GM12878 (cell line): ENCODE measurements at regions not wholly inside any gene's neighbourhood (a gene's known extent, or its start where the extent isn't known, plus 50 kb on each side); places are given as distances from the start of the nearest gene placed in this dataset.

Source experiments
- ATAC-seq: fragments of 200-7000 bp; cut with Tn5 transposase; 3 replicates; pipeline ENCODE4 v1.9.1; 2020; ENCODE audit warnings: mild to moderate bottlenecking, moderate library complexity
- BruUV-seq: library from RNA; stranded (reverse); fragments of 400-500 nt; replicated peaks from 2 replicates; lab custom pipeline; 2021; lab: Mats Ljungman, UMichigan
- CTCF ChIA-PET: fragments of 300-600 bp; sonication (Branson Sonifier 250); formaldehyde crosslinking; extraction: SDS; loops from one replicate; lab custom pipeline; 2021; ENCODE audit warnings: inconsistent platforms; lab: Yijun Ruan, JAX
- POLR2A ChIA-PET: fragments of 350-600 bp; formaldehyde crosslinking; extraction: SDS; loops from one replicate; lab custom pipeline; 2021; ENCODE audit warnings: inconsistent platforms; lab: Charles Lee
- RAD21 ChIA-PET: fragments of 300-600 bp; sonication (Branson Sonifier 250); formaldehyde crosslinking; loops from one replicate; lab custom pipeline; 2023; ENCODE audit warnings: antibody characterized with exemption; ENCODE audit not compliant: unreplicated experiment; lab: Charles Lee
- SMC1A ChIA-PET: fragments of 300-600 bp; sonication (Branson Sonifier 250); formaldehyde crosslinking; loops from one replicate; lab custom pipeline; 2023; ENCODE audit not compliant: unreplicated experiment, uncharacterized antibody; lab: Charles Lee
- DNase-seq: peaks from one replicate; pipeline ENCODE4 v3.0.0-alpha.2; 2011; ENCODE audit warnings: low read depth, low spot score
- FAIRE-seq: peaks from 3 replicates; lab custom pipeline; 2011; peaks lifted over from hg19 to GRCh38; lab: Jason Lieb, UNC
- H2AFZ ChIP-seq: 2 replicates; pipeline ENCODE4 v1.6.0; 2011; ENCODE audit warnings: low read depth, low read length, control low read depth; ENCODE audit not compliant: control insufficient read depth
- H3K27ac ChIP-seq: 2 replicates; pipeline ENCODE4 v1.5.1; 2011; ENCODE audit warnings: control low read depth; ENCODE audit not compliant: control insufficient read depth, insufficient read depth
- H3K27me3 ChIP-seq, 2 experiments: replicated peaks in 1 of 2; 2 replicates each; pipeline versions ENCODE4 v1.6.0 to v1.6.1; 2011; ENCODE audit warnings: low read length in 1 of 2; ENCODE audit not compliant: control insufficient read depth in 2 of 2, insufficient read depth in 2 of 2
- H3K36me3 ChIP-seq, 2 experiments: 2 replicates each; pipeline ENCODE4 v1.5.1; 2011; ENCODE audit warnings: low read length in 1 of 2; ENCODE audit not compliant: control insufficient read depth in 2 of 2, insufficient read depth in 2 of 2
- H3K4me1 ChIP-seq: 2 replicates; pipeline ENCODE4 v1.6.1; 2011; ENCODE audit warnings: mild to moderate bottlenecking, low read length, moderate library complexity, mixed read lengths; ENCODE audit not compliant: control insufficient read depth, insufficient read depth
- H3K4me2 ChIP-seq: 2 replicates; pipeline ENCODE4 v1.6.0; 2011; ENCODE audit warnings: control low read depth; ENCODE audit not compliant: control insufficient read depth, insufficient read depth
- H3K4me3 ChIP-seq: fragments of 200-600 bp; sonication (generic); 2 replicates; pipeline ENCODE4 v1.5.1; 2016
- H3K79me2 ChIP-seq: 2 replicates; pipeline ENCODE4 v1.6.0; 2011; ENCODE audit warnings: low read length; ENCODE audit not compliant: control insufficient read depth, insufficient read depth
- H3K9ac ChIP-seq: 2 replicates; pipeline ENCODE4 v1.8.0; 2011; ENCODE audit warnings: low read length, control low read depth, mixed read lengths; ENCODE audit not compliant: control insufficient read depth, insufficient read depth
- H3K9me3 ChIP-seq: replicated peaks from 3 replicates; pipeline ENCODE4 v1.5.1; 2011; ENCODE audit warnings: mild to moderate bottlenecking, low read length; ENCODE audit not compliant: control insufficient read depth, insufficient read depth
- H4K20me1 ChIP-seq: 2 replicates; pipeline ENCODE4 v1.6.0; 2011; ENCODE audit not compliant: control insufficient read depth, insufficient read depth
- ASH2L ChIP-seq: fragments of 300-600, 200-600 bp; sonication (generic); IDR thresholded peaks from 2 replicates; pipeline ENCODE4 v1.6.1; 2017; ENCODE audit warnings: low read depth, mild to moderate bottlenecking, borderline replicate concordance
- ATF7 ChIP-seq: fragments of 450-650 bp; IDR thresholded peaks from 2 replicates; pipeline ENCODE4 v1.6.1; 2016; ENCODE audit warnings: low read depth, mild to moderate bottlenecking
- BHLHE40 ChIP-seq, 2 experiments: fragments of 450-650 bp in 1 of 2; IDR thresholded peaks; 2 replicates each; pipeline ENCODE4 v1.6.1; 2011 to 2017; ENCODE audit warnings: low read depth in 2 of 2, borderline replicate concordance in 1 of 2, improper control_type of control experiment in 1 of 2, low read length in 1 of 2, mild to moderate bottlenecking in 1 of 2
- BMI1 ChIP-seq: fragments of 450-650 bp; IDR thresholded peaks from 2 replicates; pipeline ENCODE4 v1.6.1; 2016; ENCODE audit warnings: mild to moderate bottlenecking, moderate library complexity, borderline replicate concordance
- CBX5 ChIP-seq: sonication (generic); IDR thresholded peaks from 2 replicates; pipeline ENCODE4 v1.6.1; 2016; ENCODE audit warnings: low read depth, moderate library complexity, mild to moderate bottlenecking, inconsistent platforms
- GATAD2B ChIP-seq: fragments of 450-650 bp; conservative IDR thresholded peaks from 2 replicates; pipeline ENCODE4 v1.6.1; 2017; ENCODE audit warnings: low read depth, mild to moderate bottlenecking, moderate library complexity
- IRF4 ChIP-seq: IDR thresholded peaks from 2 replicates; pipeline ENCODE4 v1.6.1; 2011; ENCODE audit warnings: low read depth, low read length
- POLR2A ChIP-seq: IDR thresholded peaks from 2 replicates; pipeline ENCODE4 v1.6.1; 2011; ENCODE audit warnings: low read depth, mild to moderate bottlenecking, low read length
- RB1 ChIP-seq: fragments of 450-650 bp; formaldehyde crosslinking; IDR thresholded peaks from 2 replicates; pipeline ENCODE4 v1.6.1; 2017; ENCODE audit warnings: mild to moderate bottlenecking, borderline replicate concordance
- RCOR1 ChIP-seq: conservative IDR thresholded peaks from 2 replicates; pipeline ENCODE4 v1.6.1; 2012; ENCODE audit warnings: low read depth, low read length, improper control_type of control experiment
- SMC3 ChIP-seq: IDR thresholded peaks from 2 replicates; pipeline ENCODE4 v1.6.1; 2011; ENCODE audit warnings: low read length, improper control_type of control experiment, borderline replicate concordance
- SP1 ChIP-seq: IDR thresholded peaks from one replicate; pipeline ENCODE4 v1.6.1; 2011; ENCODE audit warnings: low read depth, low read length
- SPI1 ChIP-seq: IDR thresholded peaks from 2 replicates; pipeline ENCODE4 v1.6.1; 2011; ENCODE audit warnings: low read depth, mild to moderate bottlenecking, low read length, moderate library complexity, borderline replicate concordance; ENCODE audit not compliant: insufficient read depth
- SUPT20H ChIP-seq: IDR thresholded peaks from 2 replicates; pipeline ENCODE4 v1.6.1; 2011; ENCODE audit warnings: low read depth, mild to moderate bottlenecking, low read length, moderate library complexity, borderline replicate concordance; ENCODE audit not compliant: control insufficient read depth
- TARDBP ChIP-seq: IDR thresholded peaks from 2 replicates; pipeline ENCODE4 v1.6.1; 2016; ENCODE audit warnings: borderline replicate concordance
- ZNF384 ChIP-seq: IDR thresholded peaks from 2 replicates; pipeline ENCODE4 v1.6.1; 2012; ENCODE audit warnings: low read depth, mild to moderate bottlenecking, low read length, improper control_type of control experiment, borderline replicate concordance
- WGBS: methylation state at CpG from one replicate; pipeline ENCODE4 v1.1.6; 2016; ENCODE audit warnings: low lambda C conversion rate; ENCODE audit not compliant: insufficient replicate concordance, insufficient coverage; ENCODE audit errors: missing lambda C conversion rate; 5-methylcytosine and 5-hydroxymethylcytosine counted together
- in situ Hi-C: fragments of 300-500 bp; cut with MboI; formaldehyde crosslinking; loops from 9 replicates; pipeline ENCODE4 v1.14.3; 2018; ENCODE audit warnings: mixed read lengths
- intact Hi-C: fragments of 100-400 bp; cut with micrococcal nuclease; formaldehyde crosslinking; loops from one replicate; pipeline ENCODE4 v1.14.2; 2022; ENCODE audit not compliant: unreplicated experiment
- TF ChIP-seq, protein P1 (sequence below): fragments of 450-650 bp; IDR thresholded peaks from 2 replicates; pipeline ENCODE4 v1.6.1; 2017; ENCODE audit warnings: antibody characterized with exemption, mild to moderate bottlenecking, moderate library complexity
- TF ChIP-seq, protein P2 (sequence below): fragments of 450-650 bp; IDR thresholded peaks from 2 replicates; pipeline ENCODE4 v1.6.1; 2016; ENCODE audit warnings: mild to moderate bottlenecking, moderate library complexity, borderline replicate concordance

DNA sequence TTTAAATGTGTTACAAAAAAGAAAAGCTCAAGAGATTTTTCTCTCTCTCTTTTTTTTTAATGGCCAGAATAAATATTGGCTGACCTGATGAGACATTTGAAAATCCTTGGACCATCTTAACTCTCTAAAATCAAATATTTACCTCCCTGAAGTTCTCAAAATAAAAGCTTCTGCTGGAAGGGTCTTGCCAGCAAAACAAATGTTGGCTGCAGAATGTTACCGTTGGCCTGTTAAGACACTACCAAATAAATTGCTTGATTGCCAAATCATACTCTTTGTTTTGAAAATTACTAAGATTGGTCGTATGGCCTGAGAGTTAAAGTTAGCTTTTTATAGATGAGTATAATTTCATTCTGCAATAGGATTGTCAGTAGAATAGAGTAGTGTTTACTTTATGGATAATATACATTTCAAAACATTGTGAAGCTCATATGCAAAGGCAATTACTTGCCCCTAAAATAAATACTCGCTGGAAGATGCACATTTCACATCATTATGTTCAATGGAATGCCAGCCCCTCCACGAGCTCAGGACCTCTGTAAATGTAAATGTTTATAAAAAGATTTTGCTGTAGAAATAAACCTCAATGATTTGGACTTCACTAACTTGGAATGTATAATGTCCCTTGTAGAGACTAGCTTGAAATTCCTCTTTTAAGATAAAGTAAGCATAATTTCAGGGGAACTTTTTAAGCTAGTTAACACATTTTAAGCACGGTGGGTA is 193.4 kb downstream of the SOX11 start:
- no peak overlapping the region for H3K9ac ChIP-seq
- 9% methylated on average over 5 of the region's 5 CpGs for WGBS
- H3K79me2 ChIP-seq = no peaks in the 10 kb centered on the region
- DNase-seq (no peak), FAIRE-seq (no peak), ATAC-seq (no peak)
- ChIA-PET RAD21 (no interaction called here), POLR2A (interaction anchor here (0.6 kb wide), 1 partner anchor 191 kb away, joined by 3 read pairs; no protein-coding TSS in a partner anchor), SMC1A (interaction anchor here (1.0 to 1.5 kb wide), 3 partner anchors 33 to 191 kb away, joined by 3 to 4 read pairs (median 4); no protein-coding TSS in a partner anchor), CTCF (interaction anchor here (1.2 to 1.3 kb wide), 2 partner anchors 16 to 32 kb away, joined by 4 to 5 read pairs; no protein-coding TSS in a partner anchor)
- H3K4me3 ChIP-seq = no peak overlapping the region
- in situ Hi-C loops = no loop called here
- no peaks in the 10 kb centered on the region for H3K36me3 ChIP-seq
- intact Hi-C loops = no loop called here
- no peak overlapping the region for H3K27ac ChIP-seq
- H3K4me2 ChIP-seq = no peak overlapping the region
- H4K20me1 ChIP-seq = no peaks in the 10 kb centered on the region
- no peaks in the 10 kb centered on the region for H3K9me3 ChIP-seq
- no peak overlapping the region for H2AFZ ChIP-seq
- H3K27me3 ChIP-seq = no peaks in the 10 kb centered on the region
- H3K4me1 ChIP-seq = no peaks in the 10 kb centered on the region
- no TSS peak for BruUV-seq
- TF ChIP-seq RB1 (no peak), SMC3 (no peak), ATF7 (no peak), ZNF384 (no peak), SUPT20H (no peak), BHLHE40 (IDR thresholded peaks at IDR 0.05; ENCODE audit: borderline replicate concordance in 1 of 2, low read depth in 2 of 2, low read length in 1 of 2) (no peak), ASH2L (no peak), BMI1 (no peak), GATAD2B (no peak), SPI1 (no peak), POLR2A (no peak), CBX5 (no peak), TARDBP (no peak), IRF4 (no peak), RCOR1 (no peak), SP1 (no peak)
- TF ChIP-seq, protein P1, sequence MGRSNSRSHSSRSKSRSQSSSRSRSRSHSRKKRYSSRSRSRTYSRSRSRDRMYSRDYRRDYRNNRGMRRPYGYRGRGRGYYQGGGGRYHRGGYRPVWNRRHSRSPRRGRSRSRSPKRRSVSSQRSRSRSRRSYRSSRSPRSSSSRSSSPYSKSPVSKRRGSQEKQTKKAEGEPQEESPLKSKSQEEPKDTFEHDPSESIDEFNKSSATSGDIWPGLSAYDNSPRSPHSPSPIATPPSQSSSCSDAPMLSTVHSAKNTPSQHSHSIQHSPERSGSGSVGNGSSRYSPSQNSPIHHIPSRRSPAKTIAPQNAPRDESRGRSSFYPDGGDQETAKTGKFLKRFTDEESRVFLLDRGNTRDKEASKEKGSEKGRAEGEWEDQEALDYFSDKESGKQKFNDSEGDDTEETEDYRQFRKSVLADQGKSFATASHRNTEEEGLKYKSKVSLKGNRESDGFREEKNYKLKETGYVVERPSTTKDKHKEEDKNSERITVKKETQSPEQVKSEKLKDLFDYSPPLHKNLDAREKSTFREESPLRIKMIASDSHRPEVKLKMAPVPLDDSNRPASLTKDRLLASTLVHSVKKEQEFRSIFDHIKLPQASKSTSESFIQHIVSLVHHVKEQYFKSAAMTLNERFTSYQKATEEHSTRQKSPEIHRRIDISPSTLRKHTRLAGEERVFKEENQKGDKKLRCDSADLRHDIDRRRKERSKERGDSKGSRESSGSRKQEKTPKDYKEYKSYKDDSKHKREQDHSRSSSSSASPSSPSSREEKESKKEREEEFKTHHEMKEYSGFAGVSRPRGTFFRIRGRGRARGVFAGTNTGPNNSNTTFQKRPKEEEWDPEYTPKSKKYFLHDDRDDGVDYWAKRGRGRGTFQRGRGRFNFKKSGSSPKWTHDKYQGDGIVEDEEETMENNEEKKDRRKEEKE = no peak
- TF ChIP-seq, protein P2, sequence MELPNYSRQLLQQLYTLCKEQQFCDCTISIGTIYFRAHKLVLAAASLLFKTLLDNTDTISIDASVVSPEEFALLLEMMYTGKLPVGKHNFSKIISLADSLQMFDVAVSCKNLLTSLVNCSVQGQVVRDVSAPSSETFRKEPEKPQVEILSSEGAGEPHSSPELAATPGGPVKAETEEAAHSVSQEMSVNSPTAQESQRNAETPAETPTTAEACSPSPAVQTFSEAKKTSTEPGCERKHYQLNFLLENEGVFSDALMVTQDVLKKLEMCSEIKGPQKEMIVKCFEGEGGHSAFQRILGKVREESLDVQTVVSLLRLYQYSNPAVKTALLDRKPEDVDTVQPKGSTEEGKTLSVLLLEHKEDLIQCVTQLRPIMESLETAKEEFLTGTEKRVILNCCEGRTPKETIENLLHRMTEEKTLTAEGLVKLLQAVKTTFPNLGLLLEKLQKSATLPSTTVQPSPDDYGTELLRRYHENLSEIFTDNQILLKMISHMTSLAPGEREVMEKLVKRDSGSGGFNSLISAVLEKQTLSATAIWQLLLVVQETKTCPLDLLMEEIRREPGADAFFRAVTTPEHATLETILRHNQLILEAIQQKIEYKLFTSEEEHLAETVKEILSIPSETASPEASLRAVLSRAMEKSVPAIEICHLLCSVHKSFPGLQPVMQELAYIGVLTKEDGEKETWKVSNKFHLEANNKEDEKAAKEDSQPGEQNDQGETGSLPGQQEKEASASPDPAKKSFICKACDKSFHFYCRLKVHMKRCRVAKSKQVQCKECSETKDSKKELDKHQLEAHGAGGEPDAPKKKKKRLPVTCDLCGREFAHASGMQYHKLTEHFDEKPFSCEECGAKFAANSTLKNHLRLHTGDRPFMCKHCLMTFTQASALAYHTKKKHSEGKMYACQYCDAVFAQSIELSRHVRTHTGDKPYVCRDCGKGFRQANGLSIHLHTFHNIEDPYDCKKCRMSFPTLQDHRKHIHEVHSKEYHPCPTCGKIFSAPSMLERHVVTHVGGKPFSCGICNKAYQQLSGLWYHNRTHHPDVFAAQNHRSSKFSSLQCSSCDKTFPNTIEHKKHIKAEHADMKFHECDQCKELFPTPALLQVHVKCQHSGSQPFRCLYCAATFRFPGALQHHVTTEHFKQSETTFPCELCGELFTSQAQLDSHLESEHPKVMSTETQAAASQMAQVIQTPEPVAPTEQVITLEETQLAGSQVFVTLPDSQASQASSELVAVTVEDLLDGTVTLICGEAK = no peak
